Right lobe of liver (tissue), 6 donors: ENCODE measurements at regions not wholly inside any gene's neighbourhood (a gene's known extent, or its start where the extent isn't known, plus 50 kb on each side); places are given as distances from the start of the nearest gene placed in this dataset.

Experiments
- ATAC-seq, 4 donors: fragments of 200-7000 bp; cut with Tn5 transposase; one replicate each; pipeline ENCODE4 v1.9.1; 2020; ENCODE audit warnings: mild to moderate bottlenecking in 4 of 4, moderate library complexity in 4 of 4
- DNase-seq, 3 donors: peaks; one replicate each; pipeline ENCODE4 v3.0.0-alpha.2; 2020
- H3K27ac ChIP-seq, 3 donors: fragments of 200-600 bp; one replicate each; pipeline ENCODE4 v1.8.0; 2022
- H3K27me3 ChIP-seq, 2 donors: fragments of 200-600 bp; one replicate each; pipeline ENCODE4 v1.8.0; 2022
- H3K36me3 ChIP-seq, 4 donors: fragments of 200-600 bp; sonication (generic) in 1 of 4; one replicate each; pipeline versions ENCODE4 v1.5.1 to v1.8.0; 2017 to 2022; ENCODE audit warnings: control low read depth in 1 of 4
- H3K4me1 ChIP-seq, 4 donors: fragments of 200-600 bp; sonication (generic) in 1 of 4; one replicate each; pipeline versions ENCODE4 v1.5.1 to v1.8.0; 2017 to 2022; ENCODE audit warnings: control low read depth in 1 of 4
- H3K4me3 ChIP-seq, 3 donors: fragments of 200-600 bp; one replicate each; pipeline ENCODE4 v1.8.0; 2022
- H3K9me3 ChIP-seq, 4 donors: fragments of 200-600 bp; sonication (generic) in 1 of 4; one replicate each; pipeline versions ENCODE4 v1.5.1 to v1.8.0; 2017 to 2022; ENCODE audit warnings: control low read depth in 1 of 4
- POLR2A ChIP-seq: fragments of 450-650 bp; IDR thresholded peaks from one replicate; pipeline ENCODE4 v1.6.1; 2017; ENCODE audit warnings: antibody characterized with exemption, mild to moderate bottlenecking
- WGBS: methylation state at CpG from one replicate; pipeline ENCODE4 v1.1.6; 2018; ENCODE audit warnings: low coverage, low lambda C conversion rate; ENCODE audit not compliant: insufficient coverage; ENCODE audit errors: missing lambda C conversion rate; 5-methylcytosine and 5-hydroxymethylcytosine counted together
- intact Hi-C, 2 donors: fragments of 100-400 bp; cut with DNase I; formaldehyde crosslinking; loops; one replicate each; pipeline versions ENCODE4 v1.11.2 to v1.14.1; 2022
- TF ChIP-seq, protein P1 (sequence below), 4 donors: fragments of 200-600 bp in 3 of 4; fragments of 450-650 bp in 1 of 4; IDR thresholded peaks; one replicate each; pipeline versions ENCODE4 v1.5.1 to v1.8.0; 2016 to 2022; ENCODE audit warnings: antibody characterized with exemption in 4 of 4, mild to moderate bottlenecking in 2 of 4
- donor health status: DM: no; HTN: yes; CAD: no.
- donor health status: DM: no; HTN: no; CAD: no.
- donor health status: DM: no; HTN: no; CAD: no.
- donor health status: DM: no; HTN: yes; CAD: no.
- donor health status: DM: no; HTN: yes; CAD: no.

DNA sequence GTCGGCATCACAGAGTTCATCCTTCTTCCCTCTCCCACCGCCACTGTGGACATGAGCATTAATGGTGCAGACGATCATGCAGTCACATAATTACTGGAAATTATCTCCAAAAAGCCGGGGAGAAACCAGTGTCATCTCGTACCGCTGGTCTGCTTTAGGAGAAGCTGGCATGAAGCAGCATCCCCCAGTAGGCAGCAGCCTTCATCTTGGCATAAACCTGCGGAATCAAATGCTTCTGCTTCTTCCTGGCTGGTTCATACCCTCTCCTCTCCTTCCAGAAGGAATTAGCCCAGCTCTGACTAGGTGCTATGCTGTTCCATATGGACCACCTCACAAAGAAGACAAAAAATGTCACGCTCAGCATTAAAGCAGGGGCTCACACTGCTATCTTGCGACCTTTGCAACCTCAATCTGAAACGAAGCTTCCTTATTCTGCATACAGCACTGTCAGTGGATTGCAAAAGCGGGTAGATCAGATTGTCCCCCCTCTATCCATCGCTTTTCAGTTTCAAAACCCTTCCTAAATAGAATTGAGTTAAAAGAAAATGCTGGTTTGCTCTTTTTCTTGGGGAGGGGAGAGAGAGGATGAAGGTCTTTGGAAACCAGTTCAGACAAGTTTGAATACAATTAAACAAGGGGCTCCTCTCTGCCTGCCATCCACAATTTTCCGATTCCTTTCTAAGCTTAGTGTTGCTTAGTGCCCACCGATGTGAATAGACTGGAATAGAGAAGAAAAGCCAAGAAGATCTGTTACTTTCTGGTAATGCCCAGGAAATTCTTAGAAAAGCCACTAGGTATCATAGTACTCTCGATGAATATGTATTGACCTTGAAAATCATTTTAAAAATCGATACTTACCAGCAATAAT is 212.1 kb upstream of the ZNF521 start:
- intact Hi-C loops, result no loop called here
- H3K9me3 ChIP-seq, result no peaks in the 10 kb centered on the region
- DNase-seq, result no peak
- TF ChIP-seq, protein P1, sequence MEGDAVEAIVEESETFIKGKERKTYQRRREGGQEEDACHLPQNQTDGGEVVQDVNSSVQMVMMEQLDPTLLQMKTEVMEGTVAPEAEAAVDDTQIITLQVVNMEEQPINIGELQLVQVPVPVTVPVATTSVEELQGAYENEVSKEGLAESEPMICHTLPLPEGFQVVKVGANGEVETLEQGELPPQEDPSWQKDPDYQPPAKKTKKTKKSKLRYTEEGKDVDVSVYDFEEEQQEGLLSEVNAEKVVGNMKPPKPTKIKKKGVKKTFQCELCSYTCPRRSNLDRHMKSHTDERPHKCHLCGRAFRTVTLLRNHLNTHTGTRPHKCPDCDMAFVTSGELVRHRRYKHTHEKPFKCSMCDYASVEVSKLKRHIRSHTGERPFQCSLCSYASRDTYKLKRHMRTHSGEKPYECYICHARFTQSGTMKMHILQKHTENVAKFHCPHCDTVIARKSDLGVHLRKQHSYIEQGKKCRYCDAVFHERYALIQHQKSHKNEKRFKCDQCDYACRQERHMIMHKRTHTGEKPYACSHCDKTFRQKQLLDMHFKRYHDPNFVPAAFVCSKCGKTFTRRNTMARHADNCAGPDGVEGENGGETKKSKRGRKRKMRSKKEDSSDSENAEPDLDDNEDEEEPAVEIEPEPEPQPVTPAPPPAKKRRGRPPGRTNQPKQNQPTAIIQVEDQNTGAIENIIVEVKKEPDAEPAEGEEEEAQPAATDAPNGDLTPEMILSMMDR (IDR thresholded peaks at IDR 0.05), result no peak
- TF ChIP-seq POLR2A, result no peak
- 64% methylated on average over 14 of the region's 16 CpGs for WGBS
- no peaks in the 10 kb centered on the region for H3K27me3 ChIP-seq
- H3K4me3 ChIP-seq, result no peak overlapping the region
- H3K27ac ChIP-seq, result no peak overlapping the region
- ATAC-seq, result no peak
- H3K36me3 ChIP-seq, result no peaks in the 10 kb centered on the region
- no peaks in the 10 kb centered on the region for H3K4me1 ChIP-seq

DNA sequence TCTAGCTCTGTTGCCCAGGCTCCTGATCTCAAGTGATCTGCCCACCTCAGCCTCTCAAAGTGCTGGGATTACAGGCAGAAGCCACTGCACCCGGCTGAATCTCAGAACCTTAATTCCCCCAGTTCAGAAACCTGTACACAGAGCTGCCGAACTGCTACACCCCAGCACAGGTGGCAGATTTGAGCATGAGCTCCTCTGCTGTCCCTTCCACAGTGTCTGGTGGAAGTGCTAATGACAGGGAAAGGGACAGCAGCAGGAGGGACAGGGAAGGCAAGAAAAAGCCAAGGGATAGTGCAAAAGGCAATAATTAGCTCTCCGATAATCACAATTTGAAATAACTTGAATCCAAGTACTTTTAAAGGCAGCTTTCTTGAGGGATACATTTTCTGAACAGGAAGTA is 211.4 kb upstream of the ZNF521 start:
- no peaks in the 10 kb centered on the region for H3K36me3 ChIP-seq
- H3K27me3 ChIP-seq, result no peaks in the 10 kb centered on the region
- TF ChIP-seq, protein P1 (IDR thresholded peaks at IDR 0.05), result no peak
- TF ChIP-seq POLR2A, result no peak
- H3K9me3 ChIP-seq, result no peaks in the 10 kb centered on the region
- no peak for DNase-seq
- H3K4me3 ChIP-seq, result no peak overlapping the region
- H3K27ac ChIP-seq, result no peak overlapping the region
- ATAC-seq, result no peak
- intact Hi-C loops, result no loop called here
- no peaks in the 10 kb centered on the region for H3K4me1 ChIP-seq
- WGBS, result 75% methylated on average over 3 of the region's 3 CpGs

DNA sequence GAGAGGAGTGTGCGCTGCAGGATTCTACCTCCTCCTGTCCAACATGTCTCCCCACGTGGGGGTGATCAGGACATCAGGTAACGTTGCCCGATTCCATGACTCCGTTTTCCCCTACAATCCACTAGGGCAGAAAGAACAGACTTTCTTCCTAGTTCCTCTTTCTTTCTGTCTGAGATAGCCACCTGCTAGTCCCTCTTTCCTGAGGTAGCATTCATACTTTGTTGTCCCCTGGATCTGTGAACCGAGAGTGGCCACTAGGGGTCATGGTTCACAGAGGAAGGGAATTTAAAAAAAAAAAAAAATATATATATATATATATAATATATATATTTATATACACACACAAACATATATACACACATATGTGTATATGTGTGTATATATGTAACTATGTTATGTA is 210.0 kb upstream of the ZNF521 start:
- Histone ChIP-seq H3K36me3 (no peaks in the 10 kb centered on the region), H3K4me1 (no peaks in the 10 kb centered on the region), H3K4me3 (no peak overlapping the region), H3K27ac (no peak overlapping the region), H3K27me3 (no peaks in the 10 kb centered on the region), H3K9me3 (no peaks in the 10 kb centered on the region)
- 21% methylated on average over 5 of the region's 6 CpGs for WGBS
- intact Hi-C loops, result no loop called here
- DNase-seq (no peak), ATAC-seq (no peak)
- no peak for TF ChIP-seq POLR2A
- TF ChIP-seq, protein P1 (IDR thresholded peaks at IDR 0.05), result peak in 3 of 4 donors; percentile 19 to 31 (median 26)

DNA sequence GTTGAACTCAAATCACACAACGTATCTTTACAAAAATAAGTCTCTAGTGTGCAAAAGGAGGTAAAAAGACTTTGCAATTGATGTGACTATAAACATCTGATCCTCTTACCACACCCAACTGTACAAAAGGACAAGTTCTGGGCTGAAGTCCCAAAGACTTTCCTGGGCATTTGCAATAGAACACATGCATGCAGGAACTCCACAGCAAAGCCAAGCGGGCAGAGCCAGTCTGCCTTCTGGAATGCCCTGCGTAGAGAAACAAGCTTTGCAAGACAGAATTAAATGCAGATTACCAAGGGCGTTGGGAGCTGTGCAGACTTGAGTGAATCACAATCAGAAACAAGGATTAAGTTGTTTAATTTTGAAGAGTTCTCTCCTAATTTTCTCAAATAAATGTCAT is 208.4 kb upstream of the ZNF521 start:
- intact Hi-C loops, result no loop called here
- ATAC-seq (no peak), DNase-seq (no peak)
- Histone ChIP-seq H3K4me1 (no peaks in the 10 kb centered on the region), H3K4me3 (no peak overlapping the region), H3K27me3 (no peaks in the 10 kb centered on the region), H3K36me3 (no peaks in the 10 kb centered on the region), H3K27ac (no peak overlapping the region), H3K9me3 (no peaks in the 10 kb centered on the region)
- WGBS, result 62% methylated on average over 4 of the region's 4 CpGs
- no peak for TF ChIP-seq POLR2A

DNA sequence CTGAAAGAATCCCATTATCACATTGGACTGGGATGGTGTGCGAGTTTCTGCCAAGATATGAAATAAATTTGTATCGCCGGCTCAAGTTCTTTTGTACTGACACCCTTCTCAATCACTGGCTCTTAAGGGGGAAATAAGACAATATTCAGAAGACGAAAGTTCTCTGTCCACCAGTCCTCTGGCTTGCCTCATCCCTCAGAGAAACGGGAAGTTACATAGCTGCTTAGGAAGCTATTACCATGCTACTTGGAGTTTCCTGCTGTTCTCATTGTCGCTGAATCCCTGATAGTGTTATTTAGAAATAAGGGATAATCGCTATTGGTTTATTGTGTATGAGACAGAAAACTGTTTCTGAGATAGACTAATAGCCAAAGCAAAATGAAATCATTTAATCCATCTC is 205.0 kb upstream of the ZNF521 start:
- Histone ChIP-seq H3K9me3 (no peaks in the 10 kb centered on the region), H3K36me3 (no peaks in the 10 kb centered on the region), H3K4me1 (no peaks in the 10 kb centered on the region), H3K27me3 (no peaks in the 10 kb centered on the region), H3K4me3 (no peak overlapping the region), H3K27ac (no peak overlapping the region)
- ATAC-seq (no peak), DNase-seq (no peak)
- intact Hi-C loops, result no loop called here
- 25% methylated on average over 7 of the region's 7 CpGs for WGBS
- TF ChIP-seq, protein P1 (IDR thresholded peaks at IDR 0.05), result no peak
- TF ChIP-seq POLR2A, result no peak
